Upper lobe of left lung (tissue), 4 donors: ENCODE measurements at regions not wholly inside any gene's neighbourhood (a gene's known extent, or its start where the extent isn't known, plus 50 kb on each side); places are given as distances from the start of the nearest gene placed in this dataset.

Experiments used
- CTCF ChIP-seq, 6 experiments: fragments of 450-650 bp in 4 of 6; fragments of 200-600 bp in 2 of 6; sonication (generic) in 2 of 6; IDR thresholded peaks; one replicate each; pipeline ENCODE4 v1.5.1; 2016 to 2019; ENCODE audit warnings: antibody characterized with exemption in 6 of 6
- EP300 ChIP-seq, 4 donors: sonication (generic); formaldehyde crosslinking; IDR thresholded peaks; one replicate each; pipeline ENCODE4 v1.5.1; 2017; ENCODE audit warnings: antibody characterized with exemption in 4 of 4, control low read depth in 2 of 4
- POLR2A ChIP-seq, 4 donors: fragments of 450-650 bp; IDR thresholded peaks; one replicate each; pipeline ENCODE4 v1.5.1; 2016 to 2017; ENCODE audit warnings: antibody characterized with exemption in 4 of 4, mild to moderate bottlenecking in 2 of 4
- POLR2AphosphoS5 ChIP-seq, 2 donors: sonication (generic); formaldehyde crosslinking; IDR thresholded peaks; one replicate each; pipeline ENCODE4 v1.5.1; 2017; ENCODE audit warnings: antibody characterized with exemption in 2 of 2

- no peak for TF ChIP-seq CTCF (IDR thresholded peaks at IDR 0.05)
- no peak for TF ChIP-seq POLR2AphosphoS5 (IDR thresholded peaks at IDR 0.05)
- TF ChIP-seq EP300 (IDR thresholded peaks at IDR 0.05), result no peak
- TF ChIP-seq POLR2A (IDR thresholded peaks at IDR 0.05), result no peak
These were observed 1234.9 kb upstream of the CITED2 start for GRCh38 chr6:140609321-140609720.
